Activated B cell treated with CpG ODN at 0.5 μM for 24 hours (primary cell): ENCODE measurements at regions not wholly inside any gene's neighbourhood (a gene's known extent, or its start where the extent isn't known, plus 50 kb on each side); places are given as distances from the start of the nearest gene placed in this dataset.

Experiments used
- ATAC-seq: fragments of 200-7000 bp; cut with Tn5 transposase; one replicate; pipeline ENCODE4 v1.10.0; 2021; ENCODE audit warnings: low read depth, mild to moderate bottlenecking, moderate library complexity
- CTCF ChIA-PET: fragments of 350-600 bp; sonication (Branson Sonifier 250); formaldehyde crosslinking; loops from one replicate; lab custom pipeline; 2021; ENCODE audit warnings: antibody characterized with exemption; lab: Charles Lee
- POLR2A ChIA-PET: fragments of 350-600 bp; sonication (Branson Sonifier 250); formaldehyde crosslinking; loops from one replicate; lab custom pipeline; 2021; ENCODE audit warnings: antibody characterized with exemption; lab: Charles Lee
- DNase-seq: peaks from one replicate; pipeline ENCODE4 v3.0.0; 2022
- H3K27ac Mint-ChIP-seq: one replicate; pipeline ENCODE4 v1.8.0; 2020; ENCODE audit warnings: mixed read lengths
- H3K27me3 Mint-ChIP-seq: one replicate; pipeline ENCODE4 v1.8.0; 2021; ENCODE audit warnings: mixed read lengths
- H3K36me3 Mint-ChIP-seq: one replicate; pipeline ENCODE4 v1.8.0; 2021; ENCODE audit warnings: low read depth, mixed read lengths
- H3K4me1 Mint-ChIP-seq: one replicate; pipeline ENCODE4 v1.8.0; 2021; ENCODE audit warnings: mixed read lengths
- H3K4me3 Mint-ChIP-seq: one replicate; pipeline ENCODE4 v1.8.0; 2020; ENCODE audit warnings: mild to moderate bottlenecking, mixed read lengths
- H3K9me3 Mint-ChIP-seq: one replicate; pipeline ENCODE4 v1.8.0; 2020; ENCODE audit warnings: mixed read lengths
- intact Hi-C: fragments of 100-400 bp; cut with micrococcal nuclease; formaldehyde crosslinking; loops from one replicate; pipeline ENCODE4 v1.15.1; 2024
- TF ChIP-seq, protein P1 (sequence below): fragments of 200-600 bp; IDR thresholded peaks from one replicate; pipeline ENCODE4 v1.8.0; 2022; ENCODE audit warnings: antibody characterized with exemption, mild to moderate bottlenecking

- ChIA-PET CTCF (no interaction called here), POLR2A (no interaction called here)
- Mint-ChIP-seq H3K27me3 (no peaks in the 10 kb centered on the region), H3K4me1 (no peaks in the 10 kb centered on the region), H3K9me3 (no peaks in the 10 kb centered on the region), H3K36me3 (no peaks in the 10 kb centered on the region), H3K4me3 (no peak overlapping the region), H3K27ac (no peak overlapping the region)
- no peak for DNase-seq
- no peak for ATAC-seq
- intact Hi-C loops = no loop called here
- TF ChIP-seq, protein P1, sequence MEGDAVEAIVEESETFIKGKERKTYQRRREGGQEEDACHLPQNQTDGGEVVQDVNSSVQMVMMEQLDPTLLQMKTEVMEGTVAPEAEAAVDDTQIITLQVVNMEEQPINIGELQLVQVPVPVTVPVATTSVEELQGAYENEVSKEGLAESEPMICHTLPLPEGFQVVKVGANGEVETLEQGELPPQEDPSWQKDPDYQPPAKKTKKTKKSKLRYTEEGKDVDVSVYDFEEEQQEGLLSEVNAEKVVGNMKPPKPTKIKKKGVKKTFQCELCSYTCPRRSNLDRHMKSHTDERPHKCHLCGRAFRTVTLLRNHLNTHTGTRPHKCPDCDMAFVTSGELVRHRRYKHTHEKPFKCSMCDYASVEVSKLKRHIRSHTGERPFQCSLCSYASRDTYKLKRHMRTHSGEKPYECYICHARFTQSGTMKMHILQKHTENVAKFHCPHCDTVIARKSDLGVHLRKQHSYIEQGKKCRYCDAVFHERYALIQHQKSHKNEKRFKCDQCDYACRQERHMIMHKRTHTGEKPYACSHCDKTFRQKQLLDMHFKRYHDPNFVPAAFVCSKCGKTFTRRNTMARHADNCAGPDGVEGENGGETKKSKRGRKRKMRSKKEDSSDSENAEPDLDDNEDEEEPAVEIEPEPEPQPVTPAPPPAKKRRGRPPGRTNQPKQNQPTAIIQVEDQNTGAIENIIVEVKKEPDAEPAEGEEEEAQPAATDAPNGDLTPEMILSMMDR = no peak
Observed at GRCh38 chr4:170769862-170770261, 680.1 kb upstream of the AADAT start.

- TF ChIP-seq, protein P1 = no peak
- no peaks in the 10 kb centered on the region for H3K36me3 Mint-ChIP-seq
- H3K9me3 Mint-ChIP-seq = peaks cover under 1% of the 10 kb centered on the region
- CTCF ChIA-PET = no interaction called here
- POLR2A ChIA-PET = no interaction called here
- no peak for ATAC-seq
- H3K4me3 Mint-ChIP-seq = no peak overlapping the region
- no peak for DNase-seq
- intact Hi-C loops = no loop called here
- H3K27ac Mint-ChIP-seq = no peak overlapping the region
- no peaks in the 10 kb centered on the region for H3K27me3 Mint-ChIP-seq
- H3K4me1 Mint-ChIP-seq = no peaks in the 10 kb centered on the region
Observed at GRCh38 chr4:170758988-170759387, 669.2 kb upstream of the AADAT start.

DNA sequence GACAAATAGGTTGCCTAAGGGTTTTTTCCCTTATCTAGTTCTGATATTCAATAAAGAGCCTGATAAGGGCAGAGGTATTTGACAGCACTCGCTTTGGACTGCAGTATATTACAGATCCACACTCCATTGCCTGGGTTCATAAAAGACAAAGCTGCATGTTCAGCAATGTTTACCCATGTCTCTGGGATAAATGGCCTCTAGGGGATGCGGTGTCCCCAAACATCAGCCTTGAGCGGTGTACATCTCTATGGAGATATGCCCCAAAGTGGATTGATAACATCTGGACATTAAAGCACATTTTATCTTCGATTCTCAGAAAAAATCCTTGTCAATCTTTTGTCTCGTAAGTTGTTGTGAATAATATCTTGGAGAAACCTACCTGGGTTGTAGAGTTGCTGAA, 660.8 kb upstream of the AADAT start:
- H3K4me3 Mint-ChIP-seq = no peak overlapping the region
- H3K27me3 Mint-ChIP-seq = no peaks in the 10 kb centered on the region
- H3K4me1 Mint-ChIP-seq = no peaks in the 10 kb centered on the region
- H3K36me3 Mint-ChIP-seq = no peaks in the 10 kb centered on the region
- TF ChIP-seq, protein P1 = no peak
- ChIA-PET CTCF (no interaction called here), POLR2A (no interaction called here)
- no peak overlapping the region for H3K27ac Mint-ChIP-seq
- no peak for DNase-seq
- ATAC-seq = no peak
- peaks cover 5% of the 10 kb centered on the region for H3K9me3 Mint-ChIP-seq
- intact Hi-C loops = no loop called here

DNA sequence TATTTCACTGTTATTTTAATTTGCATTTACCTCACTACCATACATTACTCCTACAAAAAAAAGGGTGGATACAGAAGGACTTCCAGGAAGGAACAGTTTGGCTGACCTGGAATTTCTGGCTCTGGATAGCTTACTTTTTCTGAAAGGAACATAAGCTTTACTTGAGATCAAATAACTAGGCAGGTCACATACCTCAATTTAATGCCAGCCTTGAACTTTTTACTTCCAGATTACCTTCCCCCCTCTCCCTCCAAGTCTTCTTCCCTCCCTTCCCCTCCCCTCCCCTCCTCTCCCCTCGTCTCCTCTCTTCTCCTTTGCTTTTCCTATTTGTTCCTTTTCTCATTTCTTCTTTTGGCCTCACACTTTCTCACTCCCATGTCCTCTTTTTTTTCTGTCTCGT, 659.2 kb upstream of the AADAT start:
- intact Hi-C loops = no loop called here
- ATAC-seq (no peak), DNase-seq (no peak)
- no peaks in the 10 kb centered on the region for H3K36me3 Mint-ChIP-seq
- no peaks in the 10 kb centered on the region for H3K4me1 Mint-ChIP-seq
- H3K27me3 Mint-ChIP-seq = no peaks in the 10 kb centered on the region
- no peak overlapping the region for H3K27ac Mint-ChIP-seq
- TF ChIP-seq, protein P1 = no peak
- ChIA-PET POLR2A (no interaction called here), CTCF (no interaction called here)
- H3K4me3 Mint-ChIP-seq = no peak overlapping the region
- H3K9me3 Mint-ChIP-seq = peaks cover 4% of the 10 kb centered on the region

DNA sequence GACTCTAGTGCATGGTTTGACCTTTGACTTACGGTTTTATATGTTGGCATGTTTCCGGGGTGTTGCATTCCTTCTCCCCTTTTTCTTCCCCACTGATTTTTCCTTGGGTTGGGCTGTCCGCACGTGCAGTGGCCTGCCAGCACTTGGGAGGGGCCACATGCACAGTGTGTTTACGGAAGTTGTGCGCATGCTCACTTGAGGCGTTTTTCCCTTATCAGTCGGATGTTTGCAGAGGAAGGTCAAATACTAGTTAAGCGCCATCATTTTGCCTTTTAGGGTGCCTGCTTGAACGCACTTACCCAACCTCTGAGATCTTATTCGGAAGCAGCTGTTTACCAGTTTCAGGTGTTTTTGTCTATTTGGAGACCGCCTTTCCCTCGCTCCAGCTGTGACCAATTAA, 653.9 kb upstream of the AADAT start:
- no peaks in the 10 kb centered on the region for H3K27me3 Mint-ChIP-seq
- no peak overlapping the region for H3K4me3 Mint-ChIP-seq
- intact Hi-C loops = no loop called here
- TF ChIP-seq, protein P1 = no peak
- no peak for DNase-seq
- POLR2A ChIA-PET = no interaction called here
- no peak for ATAC-seq
- no peaks in the 10 kb centered on the region for H3K36me3 Mint-ChIP-seq
- no peak overlapping the region for H3K27ac Mint-ChIP-seq
- no peaks in the 10 kb centered on the region for H3K9me3 Mint-ChIP-seq
- CTCF ChIA-PET = no interaction called here
- H3K4me1 Mint-ChIP-seq = no peaks in the 10 kb centered on the region
